Body of pancreas (tissue), 4 donors: ENCODE measurements at regions not wholly inside any gene's neighbourhood (a gene's known extent, or its start where the extent isn't known, plus 50 kb on each side); places are given as distances from the start of the nearest gene placed in this dataset.
"Not testable (repeated sequence)": the region's sequence is repeated elsewhere in the genome, so short reads cannot be mapped to it uniquely, and the experiment has no call there.

Experiments
- ATAC-seq: fragments of 150-250 bp; one replicate; pipeline ENCODE4 v1.9.1; 2016
- DNase-seq, 4 donors: peaks; one replicate each; pipeline ENCODE4 v3.0.0-alpha.2; 2019
- H3K27ac ChIP-seq, 4 donors: fragments of 200-600 bp; sonication (generic); 1 replicate in 3 of 4; 2 replicates in 1 of 4; pipeline versions ENCODE4 v1.5.1 to v1.6.1; 2016 to 2019; ENCODE audit warnings: mild to moderate bottlenecking in 1 of 4, mixed read lengths in 1 of 4, moderate library complexity in 1 of 4
- H3K27me3 ChIP-seq, 2 donors: fragments of 200-600 bp; sonication (generic); one replicate each; pipeline ENCODE4 v1.6.0; 2016; ENCODE audit warnings: mild to moderate bottlenecking in 1 of 2
- H3K36me3 ChIP-seq, 2 donors: fragments of 200-600 bp; sonication (generic); replicated peaks in 1 of 2; 2 replicates each; pipeline ENCODE4 v1.5.1; 2016; ENCODE audit warnings: low read depth in 2 of 2; ENCODE audit not compliant: insufficient read depth in 1 of 2
- H3K4me1 ChIP-seq: fragments of 200-600 bp; sonication (generic); one replicate; pipeline ENCODE4 v1.6.0; 2016
- H3K4me3 ChIP-seq, 2 donors: fragments of 200-600 bp; sonication (generic); 1 replicate in 1 of 2; 2 replicates in 1 of 2; pipeline ENCODE4 v1.5.1; 2016 to 2019
- H3K9me3 ChIP-seq, 3 donors: fragments of 200-600 bp; sonication (generic); 1 replicate in 2 of 3; 2 replicates in 1 of 3; pipeline ENCODE4 v1.5.1; 2016
- POLR2A ChIP-seq, 3 donors: fragments of 450-650 bp; IDR thresholded peaks; one replicate each; pipeline ENCODE4 v1.6.1; 2016; ENCODE audit warnings: antibody characterized with exemption in 3 of 3, mild to moderate bottlenecking in 2 of 3
- WGBS, 2 donors: methylation state at CpG; one replicate each; pipeline ENCODE4 v1.1.5; 2017; 5-methylcytosine and 5-hydroxymethylcytosine counted together
- intact Hi-C: fragments of 100-400 bp; cut with DNase I; formaldehyde crosslinking; loops from one replicate; pipeline ENCODE4 v1.15.1; 2023
- TF ChIP-seq, protein P1 (sequence below), 7 experiments: fragments of 450-650 bp in 4 of 7; fragments of 200-600 bp in 3 of 7; sonication (generic) in 3 of 7; IDR thresholded peaks; one replicate each; pipeline ENCODE4 v1.5.1; 2016 to 2019; ENCODE audit warnings: antibody characterized with exemption in 7 of 7

DNA sequence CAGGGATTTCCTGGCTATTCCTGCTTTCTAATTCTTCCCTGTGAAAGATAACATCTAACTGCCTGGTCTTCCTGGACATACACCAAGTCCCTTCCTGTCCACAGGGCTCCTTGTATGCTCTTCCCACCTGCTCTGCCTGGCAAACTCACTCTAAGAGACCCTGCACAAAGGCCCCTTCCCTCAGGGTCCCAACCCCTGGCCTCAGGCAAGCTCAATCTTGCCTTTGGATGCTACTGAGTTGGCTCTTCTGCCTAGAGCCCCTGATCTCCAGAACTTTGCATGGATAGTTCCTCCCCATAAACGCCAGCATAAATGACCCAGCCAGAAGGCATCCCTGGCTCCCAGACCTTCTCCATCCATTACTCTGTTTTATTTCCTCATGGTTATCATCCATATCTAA lies 98.3 kb upstream of the OTOS start:
- no peak overlapping the region for H3K4me3 ChIP-seq
- peaks cover 50% of the 10 kb centered on the region for H3K4me1 ChIP-seq
- 81 to 83% methylated on average over 1 of the region's 1 CpG for WGBS, 2 donors
- H3K27ac ChIP-seq: peak overlapping the region in 3 of 4 donors; percentile 81 to 86 (median 86)
- H3K36me3 ChIP-seq: no peaks in the 10 kb centered on the region
- H3K27me3 ChIP-seq: no peaks in the 10 kb centered on the region
- intact Hi-C loops: no loop called here
- no peaks in the 10 kb centered on the region for H3K9me3 ChIP-seq
- TF ChIP-seq POLR2A (IDR thresholded peaks at IDR 0.05): no peak
- TF ChIP-seq, protein P1, sequence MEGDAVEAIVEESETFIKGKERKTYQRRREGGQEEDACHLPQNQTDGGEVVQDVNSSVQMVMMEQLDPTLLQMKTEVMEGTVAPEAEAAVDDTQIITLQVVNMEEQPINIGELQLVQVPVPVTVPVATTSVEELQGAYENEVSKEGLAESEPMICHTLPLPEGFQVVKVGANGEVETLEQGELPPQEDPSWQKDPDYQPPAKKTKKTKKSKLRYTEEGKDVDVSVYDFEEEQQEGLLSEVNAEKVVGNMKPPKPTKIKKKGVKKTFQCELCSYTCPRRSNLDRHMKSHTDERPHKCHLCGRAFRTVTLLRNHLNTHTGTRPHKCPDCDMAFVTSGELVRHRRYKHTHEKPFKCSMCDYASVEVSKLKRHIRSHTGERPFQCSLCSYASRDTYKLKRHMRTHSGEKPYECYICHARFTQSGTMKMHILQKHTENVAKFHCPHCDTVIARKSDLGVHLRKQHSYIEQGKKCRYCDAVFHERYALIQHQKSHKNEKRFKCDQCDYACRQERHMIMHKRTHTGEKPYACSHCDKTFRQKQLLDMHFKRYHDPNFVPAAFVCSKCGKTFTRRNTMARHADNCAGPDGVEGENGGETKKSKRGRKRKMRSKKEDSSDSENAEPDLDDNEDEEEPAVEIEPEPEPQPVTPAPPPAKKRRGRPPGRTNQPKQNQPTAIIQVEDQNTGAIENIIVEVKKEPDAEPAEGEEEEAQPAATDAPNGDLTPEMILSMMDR (IDR thresholded peaks at IDR 0.05): no peak
- peak in 1 of 4 donors; percentile 3 for DNase-seq
- ATAC-seq: no peak

DNA sequence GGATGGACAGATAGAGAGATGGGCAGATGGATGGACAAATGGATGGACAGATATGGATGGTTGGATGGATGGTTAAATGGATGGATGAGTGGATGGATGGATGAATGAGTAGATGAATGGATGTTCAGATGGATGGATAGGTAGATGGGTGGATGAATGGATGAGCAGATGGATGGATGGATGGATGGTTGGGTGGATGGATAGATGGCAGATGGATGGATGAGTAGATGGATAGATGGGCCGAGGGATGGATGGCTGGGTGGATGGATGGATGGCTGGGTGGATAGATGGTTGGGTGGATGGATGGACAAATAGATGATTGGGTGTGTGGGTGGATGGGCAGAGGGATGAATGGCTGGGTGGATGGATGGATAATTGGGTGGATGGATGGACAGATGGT lies 98.9 kb upstream of the OTOS start:
- Histone ChIP-seq H3K27ac (no peak overlapping the region), H3K9me3 (no peaks in the 10 kb centered on the region), H3K4me3 (no peak overlapping the region), H3K4me1 (peaks cover 44% of the 10 kb centered on the region), H3K36me3 (no peaks in the 10 kb centered on the region), H3K27me3 (no peaks in the 10 kb centered on the region)
- ATAC-seq (no peak), DNase-seq (peak in 1 of 4 donors; percentile 6)
- TF ChIP-seq, protein P1 (IDR thresholded peaks at IDR 0.05): no peak
- TF ChIP-seq POLR2A (IDR thresholded peaks at IDR 0.05): no peak
- intact Hi-C loops: no loop called here
- 94 to 100% methylated on average over 1 of the region's 1 CpG for WGBS, 2 donors

DNA sequence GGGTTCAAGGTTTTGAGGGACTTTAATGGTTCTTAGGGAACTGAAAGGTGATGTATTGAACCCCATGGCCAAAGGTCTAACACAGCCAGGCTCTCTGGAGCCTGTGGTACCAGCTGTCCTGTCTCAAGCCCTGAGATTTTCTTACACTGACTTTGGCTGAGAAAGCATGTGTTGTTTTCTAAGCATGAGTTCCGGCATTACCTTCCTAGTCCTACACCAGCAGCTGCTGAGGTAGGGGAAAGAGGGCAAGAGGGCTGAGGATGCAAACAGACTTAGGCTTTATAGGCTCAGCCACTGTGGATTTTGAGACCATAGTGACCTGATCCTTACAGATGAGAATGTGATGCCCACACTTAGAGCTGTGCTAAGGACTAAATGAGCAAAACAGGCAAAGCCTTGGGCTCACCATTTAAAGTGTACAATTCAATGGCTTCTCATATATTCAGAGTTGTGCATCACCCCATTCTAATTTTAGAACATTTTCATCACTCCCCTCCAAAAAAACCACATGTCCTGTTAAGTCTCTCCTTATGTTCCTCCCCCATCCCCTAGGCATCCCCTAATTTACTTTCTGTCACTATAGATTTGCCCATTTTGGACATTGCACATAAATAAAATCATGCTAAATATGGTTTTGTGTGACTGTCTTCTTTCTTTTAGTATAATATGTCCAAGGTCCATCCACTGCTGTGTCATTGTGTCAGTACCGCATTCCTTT lies 99.7 kb upstream of the OTOS start:
- no peak overlapping the region for H3K27ac ChIP-seq
- ATAC-seq (no peak), DNase-seq (peak in 1 of 4 donors; percentile 2)
- TF ChIP-seq, protein P1 (IDR thresholded peaks at IDR 0.05): no peak
- no peak for TF ChIP-seq POLR2A (IDR thresholded peaks at IDR 0.05)
- H3K9me3 ChIP-seq: no peaks in the 10 kb centered on the region
- WGBS, 2 donors: 93 to 100% methylated on average over 2 of the region's 2 CpGs
- H3K4me1 ChIP-seq: peaks cover 38% of the 10 kb centered on the region
- no peaks in the 10 kb centered on the region for H3K27me3 ChIP-seq
- intact Hi-C loops: no loop called here
- H3K4me3 ChIP-seq: no peak overlapping the region
- H3K36me3 ChIP-seq: no peaks in the 10 kb centered on the region

DNA sequence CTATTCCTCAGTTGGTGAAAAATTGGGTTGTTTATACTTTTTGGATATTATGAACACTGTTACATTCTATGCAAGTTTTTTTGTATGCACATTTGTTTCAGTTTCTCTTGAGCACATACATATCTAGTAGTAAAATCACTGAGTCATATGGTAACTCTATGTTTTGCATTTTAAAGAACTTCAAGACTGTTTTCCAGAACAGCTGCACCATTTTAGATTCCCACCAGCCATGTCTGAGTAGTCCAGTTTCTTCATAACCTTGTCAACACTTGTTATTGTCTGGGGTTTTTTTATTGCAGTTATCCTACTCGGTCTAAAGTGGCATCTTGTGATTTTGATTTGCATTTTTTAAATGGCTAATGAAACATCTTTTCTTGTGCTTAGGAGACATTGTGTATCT lies 100.3 kb upstream of the OTOS start:
- Histone ChIP-seq H3K27ac (no peak overlapping the region), H3K4me1 (peaks cover 31% of the 10 kb centered on the region), H3K27me3 (no peaks in the 10 kb centered on the region), H3K9me3 (no peaks in the 10 kb centered on the region), H3K36me3 (no peaks in the 10 kb centered on the region), H3K4me3 (no peak overlapping the region)
- no peak for TF ChIP-seq POLR2A (IDR thresholded peaks at IDR 0.05)
- TF ChIP-seq, protein P1 (IDR thresholded peaks at IDR 0.05): no peak
- intact Hi-C loops: no loop called here
- DNase-seq (no peak), ATAC-seq (no peak)
- WGBS, 2 donors: 79 to 87% methylated on average over 1 of the region's 1 CpG

DNA sequence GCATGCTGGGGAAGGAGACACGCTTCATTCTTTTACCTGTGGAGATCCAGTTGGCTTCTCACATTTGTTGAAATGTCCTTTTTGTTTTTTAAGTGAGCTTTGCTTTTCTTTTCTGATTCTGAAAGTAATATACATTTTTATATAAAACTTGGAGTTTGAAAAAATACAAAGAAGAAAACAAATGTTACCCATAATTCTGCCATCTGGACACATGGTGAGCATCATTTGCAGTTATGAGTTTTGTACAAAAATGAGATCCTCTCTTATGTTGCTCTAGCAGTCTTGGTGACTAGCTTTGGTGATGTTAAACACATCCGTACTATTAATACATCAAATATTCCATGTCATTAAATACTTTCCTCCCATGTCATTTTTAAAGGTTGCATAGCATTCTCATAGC lies 101.1 kb upstream of the OTOS start:
- Histone ChIP-seq H3K27ac (no peak overlapping the region), H3K9me3 (no peaks in the 10 kb centered on the region), H3K4me1 (peaks cover 24% of the 10 kb centered on the region), H3K27me3 (no peaks in the 10 kb centered on the region), H3K36me3 (no peaks in the 10 kb centered on the region), H3K4me3 (no peak overlapping the region)
- WGBS, 2 donors: 96 to 97% methylated on average over 2 of the region's 2 CpGs
- ATAC-seq: no peak
- TF ChIP-seq, protein P1 (IDR thresholded peaks at IDR 0.05): no peak
- TF ChIP-seq POLR2A (IDR thresholded peaks at IDR 0.05): no peak
- DNase-seq: no peak
- intact Hi-C loops: no loop called here

DNA sequence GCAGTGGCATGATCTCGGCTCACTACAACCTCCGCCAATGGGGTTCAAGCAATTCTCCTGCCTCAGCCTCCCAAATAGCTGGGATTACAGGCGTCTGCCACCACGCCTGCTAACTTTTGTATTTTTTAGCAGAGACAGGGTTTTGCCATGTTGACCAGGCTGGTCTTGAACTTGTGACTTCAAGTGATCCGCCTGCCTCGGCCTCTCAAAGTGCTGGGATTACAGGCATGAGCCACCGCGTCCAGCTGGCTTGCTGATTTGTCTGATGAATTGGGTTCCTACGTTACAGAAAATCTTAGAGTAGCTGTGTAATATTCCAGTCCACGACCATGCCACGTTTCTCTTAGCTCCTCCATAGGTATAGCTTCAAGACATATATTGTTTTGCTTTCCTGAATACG lies 102.6 kb upstream of the OTOS start:
- H3K4me3 ChIP-seq, DNase-seq, H3K36me3 ChIP-seq, intact Hi-C loops, H3K27me3 ChIP-seq, H3K4me1 ChIP-seq, H3K27ac ChIP-seq, ATAC-seq, H3K9me3 ChIP-seq: not testable (repeated sequence)
- 83 to 92% methylated on average over 12 of the region's 12 CpGs for WGBS, 2 donors
